HEK293 (cell line): ENCODE measurements at regions not wholly inside any gene's neighbourhood (a gene's known extent, or its start where the extent isn't known, plus 50 kb on each side); places are given as distances from the start of the nearest gene placed in this dataset.

Source experiments
- ZBTB7A ChIP-seq: fragments of 450-650 bp; formaldehyde crosslinking; IDR thresholded peaks from 2 replicates; pipeline ENCODE4 v1.5.1; 2016; ENCODE audit warnings: low read depth, missing biosample characterization, missing genetic modification characterization
- ZNF138 ChIP-seq: fragments of 450-650 bp; formaldehyde crosslinking; IDR thresholded peaks from 2 replicates; pipeline ENCODE4 v1.5.1; 2016; ENCODE audit warnings: missing biosample characterization, missing genetic modification characterization, borderline replicate concordance
- ZNF513 ChIP-seq: fragments of 450-650 bp; IDR thresholded peaks from 2 replicates; pipeline ENCODE4 v1.5.1; 2018; ENCODE audit warnings: missing biosample characterization, missing genetic modification characterization
- ZNF530 ChIP-seq: fragments of 450-650 bp; formaldehyde crosslinking; IDR thresholded peaks from 2 replicates; pipeline ENCODE4 v1.5.1; 2016; ENCODE audit warnings: low read depth, missing biosample characterization, missing genetic modification characterization
- ZNF768 ChIP-seq: fragments of 450-650 bp; formaldehyde crosslinking; IDR thresholded peaks from 2 replicates; pipeline ENCODE4 v1.5.1; 2018; ENCODE audit warnings: missing biosample characterization, mild to moderate bottlenecking, missing genetic modification characterization
- ZNF791 ChIP-seq: fragments of 450-650 bp; formaldehyde crosslinking; IDR thresholded peaks from 2 replicates; pipeline ENCODE4 v1.5.1; 2016; ENCODE audit warnings: missing biosample characterization, missing genetic modification characterization
- TF ChIP-seq, protein P1 (sequence below): fragments of 450-650 bp; formaldehyde crosslinking; IDR thresholded peaks from 2 replicates; pipeline ENCODE4 v1.5.1; 2016; ENCODE audit warnings: missing biosample characterization, missing genetic modification characterization
- TF ChIP-seq, protein P2 (sequence below): fragments of 450-650 bp; formaldehyde crosslinking; IDR thresholded peaks from 2 replicates; pipeline ENCODE4 v1.5.1; 2017; ENCODE audit warnings: missing biosample characterization, missing genetic modification characterization

- TF ChIP-seq, protein P1, sequence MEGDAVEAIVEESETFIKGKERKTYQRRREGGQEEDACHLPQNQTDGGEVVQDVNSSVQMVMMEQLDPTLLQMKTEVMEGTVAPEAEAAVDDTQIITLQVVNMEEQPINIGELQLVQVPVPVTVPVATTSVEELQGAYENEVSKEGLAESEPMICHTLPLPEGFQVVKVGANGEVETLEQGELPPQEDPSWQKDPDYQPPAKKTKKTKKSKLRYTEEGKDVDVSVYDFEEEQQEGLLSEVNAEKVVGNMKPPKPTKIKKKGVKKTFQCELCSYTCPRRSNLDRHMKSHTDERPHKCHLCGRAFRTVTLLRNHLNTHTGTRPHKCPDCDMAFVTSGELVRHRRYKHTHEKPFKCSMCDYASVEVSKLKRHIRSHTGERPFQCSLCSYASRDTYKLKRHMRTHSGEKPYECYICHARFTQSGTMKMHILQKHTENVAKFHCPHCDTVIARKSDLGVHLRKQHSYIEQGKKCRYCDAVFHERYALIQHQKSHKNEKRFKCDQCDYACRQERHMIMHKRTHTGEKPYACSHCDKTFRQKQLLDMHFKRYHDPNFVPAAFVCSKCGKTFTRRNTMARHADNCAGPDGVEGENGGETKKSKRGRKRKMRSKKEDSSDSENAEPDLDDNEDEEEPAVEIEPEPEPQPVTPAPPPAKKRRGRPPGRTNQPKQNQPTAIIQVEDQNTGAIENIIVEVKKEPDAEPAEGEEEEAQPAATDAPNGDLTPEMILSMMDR (tag by site-specific recombination) = no peak
- TF ChIP-seq, protein P2, sequence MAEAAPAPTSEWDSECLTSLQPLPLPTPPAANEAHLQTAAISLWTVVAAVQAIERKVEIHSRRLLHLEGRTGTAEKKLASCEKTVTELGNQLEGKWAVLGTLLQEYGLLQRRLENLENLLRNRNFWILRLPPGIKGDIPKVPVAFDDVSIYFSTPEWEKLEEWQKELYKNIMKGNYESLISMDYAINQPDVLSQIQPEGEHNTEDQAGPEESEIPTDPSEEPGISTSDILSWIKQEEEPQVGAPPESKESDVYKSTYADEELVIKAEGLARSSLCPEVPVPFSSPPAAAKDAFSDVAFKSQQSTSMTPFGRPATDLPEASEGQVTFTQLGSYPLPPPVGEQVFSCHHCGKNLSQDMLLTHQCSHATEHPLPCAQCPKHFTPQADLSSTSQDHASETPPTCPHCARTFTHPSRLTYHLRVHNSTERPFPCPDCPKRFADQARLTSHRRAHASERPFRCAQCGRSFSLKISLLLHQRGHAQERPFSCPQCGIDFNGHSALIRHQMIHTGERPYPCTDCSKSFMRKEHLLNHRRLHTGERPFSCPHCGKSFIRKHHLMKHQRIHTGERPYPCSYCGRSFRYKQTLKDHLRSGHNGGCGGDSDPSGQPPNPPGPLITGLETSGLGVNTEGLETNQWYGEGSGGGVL (tag by site-specific recombination) = no peak
- TF ChIP-seq ZNF138 (tag by site-specific recombination) = no peak
- TF ChIP-seq ZBTB7A (tag by site-specific recombination) = no peak
- TF ChIP-seq ZNF768 (tag by site-specific recombination) = no peak
- no peak for TF ChIP-seq ZNF513 (tag by site-specific recombination)
- TF ChIP-seq ZNF791 = no peak
- no peak for TF ChIP-seq ZNF530 (tag by site-specific recombination)
Measured at GRCh38 chr14:105925615-105926372, 399.4 kb downstream of the TMEM121 start.
